Colonic mucosa (tissue), 4 donors: ENCODE measurements at regions not wholly inside any gene's neighbourhood (a gene's known extent, or its start where the extent isn't known, plus 50 kb on each side); places are given as distances from the start of the nearest gene placed in this dataset.
"Not testable (repeated sequence)": the region's sequence is repeated elsewhere in the genome, so short reads cannot be mapped to it uniquely, and the experiment has no call there.

Experiments used
- DNase-seq: peaks from one replicate; pipeline ENCODE4 v3.0.0-alpha.2; 2020
- H3K27ac ChIP-seq: fragments of 200-600 bp; one replicate; pipeline ENCODE4 v1.8.0; 2021
- H3K27me3 ChIP-seq: fragments of 200-600 bp; one replicate; pipeline ENCODE4 v1.8.0; 2021
- H3K36me3 ChIP-seq: fragments of 200-600 bp; one replicate; pipeline ENCODE4 v1.8.0; 2021
- H3K4me1 ChIP-seq: fragments of 200-600 bp; one replicate; pipeline ENCODE4 v1.8.0; 2021; ENCODE audit warnings: mild to moderate bottlenecking
- H3K4me3 ChIP-seq: fragments of 200-600 bp; one replicate; pipeline ENCODE4 v1.8.0; 2021
- H3K9ac ChIP-seq, 2 donors: one replicate each; pipeline ENCODE4 v1.7.0; 2013; ENCODE audit warnings: control low read depth in 2 of 2, low read depth in 2 of 2, low read length in 2 of 2
- H3K9me3 ChIP-seq: fragments of 200-600 bp; one replicate; pipeline ENCODE4 v1.8.0; 2021
- CTCF ChIP-seq: fragments of 200-600 bp; IDR thresholded peaks from one replicate; pipeline ENCODE4 v1.8.0; 2022; ENCODE audit warnings: antibody characterized with exemption, mild to moderate bottlenecking
- intact Hi-C: fragments of 100-400 bp; cut with DNase I; formaldehyde crosslinking; loops from one replicate; pipeline ENCODE4 v1.14.1; 2022
- donor health status: healthy.
- donor health status: DM: no; HTN: no; CAD: no.
- donor health status: DM: no; HTN: no; CAD: no.

DNA sequence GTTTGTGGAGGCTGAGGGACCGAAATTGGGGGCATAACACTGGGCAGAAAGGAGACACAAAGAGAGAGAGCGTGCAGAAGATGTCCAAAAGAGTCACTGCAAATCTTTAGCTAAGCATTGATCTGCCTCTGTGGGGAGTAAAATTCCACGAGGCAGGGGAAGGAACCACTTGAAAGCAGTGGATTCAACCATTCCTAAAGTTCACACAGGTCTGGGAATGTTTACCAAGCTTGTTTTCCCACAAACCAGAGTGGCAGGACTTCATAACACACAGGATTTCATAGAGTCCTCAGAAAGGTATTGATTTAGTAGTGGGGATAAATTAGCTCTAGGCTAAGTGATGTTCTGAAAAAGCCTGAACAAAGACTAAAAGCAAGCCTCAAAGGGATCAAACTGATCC, 66.1 kb upstream of the RPL38 start:
- H3K4me1 ChIP-seq, result no peaks in the 10 kb centered on the region
- H3K27me3 ChIP-seq, result no peaks in the 10 kb centered on the region
- intact Hi-C loops, result no loop called here
- no peak for TF ChIP-seq CTCF
- no peak overlapping the region for H3K4me3 ChIP-seq
- DNase-seq, result no peak
- no peaks in the 10 kb centered on the region for H3K36me3 ChIP-seq
- H3K9ac ChIP-seq, result no peak overlapping the region
- H3K9me3 ChIP-seq, result no peaks in the 10 kb centered on the region
- H3K27ac ChIP-seq, result no peak overlapping the region

- Histone ChIP-seq H3K9ac (no peak overlapping the region), H3K27ac (no peak overlapping the region), H3K27me3 (no peaks in the 10 kb centered on the region), H3K4me3 (no peak overlapping the region), H3K9me3 (no peaks in the 10 kb centered on the region), H3K4me1 (no peaks in the 10 kb centered on the region), H3K36me3 (no peaks in the 10 kb centered on the region)
- TF ChIP-seq CTCF, result no peak
- DNase-seq, result no peak
- intact Hi-C loops, result no loop called here
Measured at GRCh38 chr17:74139120-74139519, 64.4 kb upstream of the RPL38 start.

GRCh38 chr17:74140282-74140681, 63.2 kb upstream of the RPL38 start:
- no peak for TF ChIP-seq CTCF
- Histone ChIP-seq H3K9me3 (no peaks in the 10 kb centered on the region), H3K4me3 (no peak overlapping the region), H3K36me3 (no peaks in the 10 kb centered on the region), H3K27me3 (no peaks in the 10 kb centered on the region), H3K9ac (no peak overlapping the region), H3K27ac (no peak overlapping the region), H3K4me1 (no peaks in the 10 kb centered on the region)
- intact Hi-C loops, result no loop called here
- no peak for DNase-seq

DNA sequence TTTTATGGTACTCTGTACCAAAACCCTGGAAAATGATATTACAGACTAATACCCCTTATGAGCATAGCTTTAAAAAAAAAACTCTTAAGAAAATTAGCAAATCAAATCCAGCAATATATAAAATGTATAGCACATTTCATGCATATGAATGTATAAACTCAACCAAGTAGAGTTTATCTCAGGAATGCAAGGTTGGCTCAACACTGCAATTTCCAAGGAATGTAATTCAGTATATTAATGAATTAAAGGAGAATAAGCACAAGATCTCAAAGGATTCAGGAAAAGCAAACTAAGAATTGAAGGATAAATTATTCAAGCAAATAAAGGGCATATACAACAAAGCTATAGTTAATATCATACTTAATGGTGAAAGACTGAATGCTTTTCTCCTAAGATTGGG, 61.9 kb upstream of the RPL38 start:
- H3K27me3 ChIP-seq, result no peaks in the 10 kb centered on the region
- no peaks in the 10 kb centered on the region for H3K36me3 ChIP-seq
- intact Hi-C loops, result no loop called here
- H3K9ac ChIP-seq, result no peak overlapping the region
- no peak for TF ChIP-seq CTCF
- no peaks in the 10 kb centered on the region for H3K9me3 ChIP-seq
- H3K4me3 ChIP-seq, result no peak overlapping the region
- no peaks in the 10 kb centered on the region for H3K4me1 ChIP-seq
- no peak overlapping the region for H3K27ac ChIP-seq
- DNase-seq, result no peak

GRCh38 chr17:74143318-74143717, 60.2 kb upstream of the RPL38 start:
- DNase-seq, H3K36me3 ChIP-seq, H3K9ac ChIP-seq, H3K27ac ChIP-seq, H3K4me1 ChIP-seq, H3K4me3 ChIP-seq, intact Hi-C loops, H3K9me3 ChIP-seq, H3K27me3 ChIP-seq: not testable (repeated sequence)

DNA sequence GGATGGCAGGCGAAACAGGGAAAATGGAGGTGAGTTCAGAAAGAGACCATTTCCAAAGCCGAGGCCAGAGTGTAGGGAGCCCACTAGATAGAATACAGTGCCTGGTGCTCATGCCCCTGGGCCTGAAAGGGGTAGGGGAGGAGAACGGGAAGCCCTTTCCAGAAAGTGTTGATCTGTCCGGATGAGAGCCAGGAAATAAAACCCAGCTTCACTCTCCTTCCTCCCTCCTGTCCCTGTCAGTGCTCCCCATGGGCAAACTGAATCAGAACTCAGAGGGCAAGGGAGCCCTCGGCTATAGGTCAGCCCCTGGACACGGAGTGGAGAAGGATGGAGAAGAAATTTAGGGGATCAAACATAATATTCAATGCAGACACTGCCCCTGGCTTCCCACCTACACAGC, 57.7 kb upstream of the RPL38 start:
- intact Hi-C loops, result no loop called here
- Histone ChIP-seq H3K9me3 (no peaks in the 10 kb centered on the region), H3K36me3 (no peaks in the 10 kb centered on the region), H3K27me3 (no peaks in the 10 kb centered on the region), H3K27ac (no peak overlapping the region), H3K4me1 (no peaks in the 10 kb centered on the region), H3K9ac (no peak overlapping the region), H3K4me3 (no peak overlapping the region)
- no peak for DNase-seq
- no peak for TF ChIP-seq CTCF
